Breast epithelium (tissue), 3 donors: ENCODE measurements at regions not wholly inside any gene's neighbourhood (a gene's known extent, or its start where the extent isn't known, plus 50 kb on each side); places are given as distances from the start of the nearest gene placed in this dataset.

Experiments used
- CTCF ChIP-seq, 3 donors: fragments of 450-650 bp; IDR thresholded peaks; one replicate each; pipeline ENCODE4 v1.5.1; 2016 to 2017; ENCODE audit warnings: antibody characterized with exemption in 3 of 3, mild to moderate bottlenecking in 3 of 3, moderate library complexity in 3 of 3
- POLR2A ChIP-seq: fragments of 450-650 bp; IDR thresholded peaks from one replicate; pipeline ENCODE4 v1.6.1; 2016; ENCODE audit warnings: antibody characterized with exemption, mild to moderate bottlenecking, moderate library complexity
- POLR2AphosphoS5 ChIP-seq, 3 donors: sonication (generic); formaldehyde crosslinking; IDR thresholded peaks; one replicate each; pipeline ENCODE4 v1.6.1; 2017; ENCODE audit warnings: antibody characterized with exemption in 3 of 3

- TF ChIP-seq CTCF (IDR thresholded peaks at IDR 0.05) (no peak), POLR2A (no peak), POLR2AphosphoS5 (IDR thresholded peaks at IDR 0.05) (no peak)
Measured at GRCh38 chr10:128854204-128854603, 612.8 kb upstream of the MGMT start.
